ENCODE measurements at regions not wholly inside any gene's neighbourhood (a gene's known extent, or its start where the extent isn't known, plus 50 kb on each side); places are given as distances from the start of the nearest gene placed in this dataset.

DNA sequence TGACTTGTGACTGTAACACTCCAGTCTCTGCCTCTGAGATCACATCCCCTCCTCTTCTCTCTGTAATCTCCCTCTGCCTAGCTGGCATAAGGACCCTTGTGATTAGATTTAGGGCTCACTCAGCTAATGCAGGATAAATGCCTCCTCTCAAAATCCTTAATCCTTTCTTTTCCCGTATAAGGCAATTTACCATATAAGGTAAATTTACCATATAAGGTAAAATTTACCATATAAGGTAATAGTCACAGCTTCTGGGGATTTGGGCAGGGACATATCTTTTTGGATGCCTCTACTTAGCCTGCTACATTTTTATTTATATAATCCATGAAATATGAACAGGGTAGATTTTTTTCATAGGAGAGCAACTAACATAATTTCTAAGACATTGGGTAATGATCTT, 318.0 kb upstream of the PUM3 start:
- BruUV-seq (replicated peaks) = no TSS peak
- ChIA-PET CTCF (no interaction called here), POLR2A (no interaction called here)
- no peaks in the 10 kb centered on the region for H3K36me3 Mint-ChIP-seq (ENCODE audit: insufficient read depth, unreplicated experiment)
- no peak for TF ChIP-seq CTCF (IDR thresholded peaks at IDR 0.05; ENCODE audit: unreplicated experiment)
- H3K4me3 Mint-ChIP-seq (ENCODE audit: unreplicated experiment) = no peak overlapping the region
- intact Hi-C loops (cut with micrococcal nuclease) = no loop called here
- H3K4me1 Mint-ChIP-seq (ENCODE audit: insufficient read depth, unreplicated experiment) = no peaks in the 10 kb centered on the region
- no peak for DNase-seq (ENCODE audit: unreplicated experiment)
- H3K27me3 Mint-ChIP-seq (ENCODE audit: insufficient read depth, unreplicated experiment) = peaks cover 85% of the 10 kb centered on the region
- H3K27ac Mint-ChIP-seq (ENCODE audit: low read depth, unreplicated experiment) = no peak overlapping the region
- H3K9me3 Mint-ChIP-seq (ENCODE audit: unreplicated experiment) = no peaks in the 10 kb centered on the region

DNA sequence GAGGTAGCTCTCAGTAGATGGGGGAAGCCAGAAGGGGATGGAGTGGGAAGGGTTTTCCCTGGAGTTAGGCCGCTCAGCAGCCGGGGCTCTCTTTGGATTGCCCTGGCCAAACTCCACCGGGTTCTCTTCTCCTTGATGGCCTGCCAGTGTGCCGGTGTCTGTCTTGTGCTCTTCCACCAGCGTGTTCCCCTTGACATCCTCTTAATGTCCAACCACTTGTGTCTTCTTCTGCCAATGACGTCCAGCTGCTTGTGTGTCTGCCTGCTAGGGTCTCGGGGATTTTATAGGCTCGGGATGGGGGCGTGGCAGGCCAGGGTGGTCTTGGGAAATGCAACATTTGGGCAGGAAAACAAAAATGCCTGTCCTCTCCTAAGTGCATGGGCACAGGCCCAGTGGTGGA, 313.1 kb upstream of the PUM3 start:
- Mint-ChIP-seq H3K4me3 (ENCODE audit: unreplicated experiment) (no peak overlapping the region), H3K36me3 (ENCODE audit: insufficient read depth, unreplicated experiment) (no peaks in the 10 kb centered on the region), H3K4me1 (ENCODE audit: insufficient read depth, unreplicated experiment) (no peaks in the 10 kb centered on the region), H3K27me3 (ENCODE audit: insufficient read depth, unreplicated experiment) (peaks cover 71% of the 10 kb centered on the region), H3K27ac (ENCODE audit: low read depth, unreplicated experiment) (no peak overlapping the region), H3K9me3 (ENCODE audit: unreplicated experiment) (no peaks in the 10 kb centered on the region)
- ChIA-PET CTCF (no interaction called here), POLR2A (no interaction called here)
- no TSS peak for BruUV-seq (replicated peaks)
- intact Hi-C loops (cut with micrococcal nuclease) = no loop called here
- TF ChIP-seq CTCF (IDR thresholded peaks at IDR 0.05; ENCODE audit: unreplicated experiment) = no peak
- DNase-seq (ENCODE audit: unreplicated experiment) = no peak

GRCh38 chr9:3151672-3152576, 308.0 kb upstream of the PUM3 start:
- Mint-ChIP-seq H3K4me1 (ENCODE audit: insufficient read depth, unreplicated experiment) (no peaks in the 10 kb centered on the region), H3K27me3 (ENCODE audit: insufficient read depth, unreplicated experiment) (peaks cover 60% of the 10 kb centered on the region), H3K4me3 (ENCODE audit: unreplicated experiment) (no peak overlapping the region), H3K36me3 (ENCODE audit: insufficient read depth, unreplicated experiment) (no peaks in the 10 kb centered on the region), H3K9me3 (ENCODE audit: unreplicated experiment) (no peaks in the 10 kb centered on the region), H3K27ac (ENCODE audit: low read depth, unreplicated experiment) (no peak overlapping the region)
- intact Hi-C loops (cut with micrococcal nuclease) = no loop called here
- BruUV-seq (replicated peaks) = no TSS peak
- POLR2A ChIA-PET = interaction anchor here (0.6 kb wide), 1 partner anchor 205 kb away, joined by 4 read pairs; no protein-coding TSS in a partner anchor
- DNase-seq (ENCODE audit: unreplicated experiment) = no peak
- CTCF ChIA-PET = interaction anchor here (0.5 kb wide), 1 partner anchor 19 kb away, joined by 5 read pairs; no protein-coding TSS in a partner anchor
- TF ChIP-seq CTCF (IDR thresholded peaks at IDR 0.05; ENCODE audit: unreplicated experiment) = no peak

GRCh38 chr9:3150074-3150473, 306.2 kb upstream of the PUM3 start:
- Mint-ChIP-seq H3K27me3 (ENCODE audit: insufficient read depth, unreplicated experiment) (peaks cover 65% of the 10 kb centered on the region), H3K27ac (ENCODE audit: low read depth, unreplicated experiment) (no peak overlapping the region), H3K4me1 (ENCODE audit: insufficient read depth, unreplicated experiment) (no peaks in the 10 kb centered on the region), H3K36me3 (ENCODE audit: insufficient read depth, unreplicated experiment) (no peaks in the 10 kb centered on the region), H3K4me3 (ENCODE audit: unreplicated experiment) (no peak overlapping the region), H3K9me3 (ENCODE audit: unreplicated experiment) (peaks cover 7% of the 10 kb centered on the region)
- no peak for TF ChIP-seq CTCF (IDR thresholded peaks at IDR 0.05; ENCODE audit: unreplicated experiment)
- intact Hi-C loops (cut with micrococcal nuclease) = no loop called here
- DNase-seq (ENCODE audit: unreplicated experiment) = no peak
- no TSS peak for BruUV-seq (replicated peaks)
- POLR2A ChIA-PET = no interaction called here
- CTCF ChIA-PET = no interaction called here

All from MCF 10A (cell line).